Epithelial cell of proximal tubule (primary cell): ENCODE measurements at regions not wholly inside any gene's neighbourhood (a gene's known extent, or its start where the extent isn't known, plus 50 kb on each side); places are given as distances from the start of the nearest gene placed in this dataset.

ENCODE experiments used
- DNase-seq: peaks from one replicate; pipeline ENCODE4 v3.0.0-alpha.2; 2011; ENCODE audit warnings: low read depth
- H3K4me3 ChIP-seq: 2 replicates; pipeline ENCODE4 v1.5.1; 2011; ENCODE audit warnings: low read depth, mild to moderate bottlenecking, low read length
- TF ChIP-seq, protein P1 (sequence below): conservative IDR thresholded peaks from 2 replicates; pipeline ENCODE4 v1.5.1; 2012; ENCODE audit warnings: low read depth, mild to moderate bottlenecking, low read length

DNA sequence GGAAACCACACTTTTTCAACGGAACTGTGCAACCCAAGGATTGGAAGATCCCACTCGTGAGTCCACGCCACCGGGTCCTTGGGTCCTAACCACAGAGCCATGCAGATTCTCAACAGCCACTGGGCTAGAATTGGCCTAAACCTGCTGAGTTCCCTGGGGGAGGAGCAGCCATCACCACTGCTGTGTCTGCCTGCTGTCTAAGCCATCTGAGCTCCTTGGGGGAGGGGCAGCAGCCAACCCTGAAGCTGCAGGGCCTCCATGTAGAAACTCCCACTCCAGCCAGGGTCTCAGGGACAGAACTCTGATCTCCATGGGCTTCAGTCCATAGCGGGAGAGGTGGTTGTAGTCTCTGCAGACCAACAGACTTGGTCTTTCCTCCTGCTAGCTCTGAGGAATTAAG is 154.6 kb upstream of the VGLL2 start:
- TF ChIP-seq, protein P1, sequence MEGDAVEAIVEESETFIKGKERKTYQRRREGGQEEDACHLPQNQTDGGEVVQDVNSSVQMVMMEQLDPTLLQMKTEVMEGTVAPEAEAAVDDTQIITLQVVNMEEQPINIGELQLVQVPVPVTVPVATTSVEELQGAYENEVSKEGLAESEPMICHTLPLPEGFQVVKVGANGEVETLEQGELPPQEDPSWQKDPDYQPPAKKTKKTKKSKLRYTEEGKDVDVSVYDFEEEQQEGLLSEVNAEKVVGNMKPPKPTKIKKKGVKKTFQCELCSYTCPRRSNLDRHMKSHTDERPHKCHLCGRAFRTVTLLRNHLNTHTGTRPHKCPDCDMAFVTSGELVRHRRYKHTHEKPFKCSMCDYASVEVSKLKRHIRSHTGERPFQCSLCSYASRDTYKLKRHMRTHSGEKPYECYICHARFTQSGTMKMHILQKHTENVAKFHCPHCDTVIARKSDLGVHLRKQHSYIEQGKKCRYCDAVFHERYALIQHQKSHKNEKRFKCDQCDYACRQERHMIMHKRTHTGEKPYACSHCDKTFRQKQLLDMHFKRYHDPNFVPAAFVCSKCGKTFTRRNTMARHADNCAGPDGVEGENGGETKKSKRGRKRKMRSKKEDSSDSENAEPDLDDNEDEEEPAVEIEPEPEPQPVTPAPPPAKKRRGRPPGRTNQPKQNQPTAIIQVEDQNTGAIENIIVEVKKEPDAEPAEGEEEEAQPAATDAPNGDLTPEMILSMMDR, result no peak
- no peak for DNase-seq
- no peak overlapping the region for H3K4me3 ChIP-seq

GRCh38 chr6:117117652-117118051 is 147.7 kb upstream of the VGLL2 start:
- DNase-seq, result no peak
- no peak overlapping the region for H3K4me3 ChIP-seq
- TF ChIP-seq, protein P1, result no peak

DNA sequence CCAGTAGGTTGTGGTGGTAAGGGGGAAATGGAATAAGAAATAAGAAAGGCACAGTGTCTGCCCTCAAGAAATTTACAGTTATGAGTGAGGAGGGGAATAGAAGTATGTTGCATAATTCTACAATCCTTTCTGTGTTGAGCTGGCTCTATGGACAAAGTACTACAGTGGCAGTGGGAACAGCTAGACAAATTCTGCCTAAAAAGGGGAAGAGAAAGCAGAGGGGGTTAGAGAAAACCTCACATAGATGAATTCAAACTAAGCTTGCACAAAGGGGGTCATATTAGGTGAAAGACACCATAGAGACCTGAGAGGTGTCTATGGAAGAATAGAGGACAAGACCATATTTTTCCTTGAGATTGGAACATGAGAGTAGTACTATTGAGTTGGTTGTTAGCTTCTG is 146.9 kb upstream of the VGLL2 start:
- DNase-seq, result no peak
- no peak overlapping the region for H3K4me3 ChIP-seq
- TF ChIP-seq, protein P1, result no peak

- DNase-seq, result no peak
- H3K4me3 ChIP-seq, result no peak overlapping the region
- TF ChIP-seq, protein P1, result no peak
These were observed 139.1 kb upstream of the VGLL2 start for GRCh38 chr6:117126213-117126612.

DNA sequence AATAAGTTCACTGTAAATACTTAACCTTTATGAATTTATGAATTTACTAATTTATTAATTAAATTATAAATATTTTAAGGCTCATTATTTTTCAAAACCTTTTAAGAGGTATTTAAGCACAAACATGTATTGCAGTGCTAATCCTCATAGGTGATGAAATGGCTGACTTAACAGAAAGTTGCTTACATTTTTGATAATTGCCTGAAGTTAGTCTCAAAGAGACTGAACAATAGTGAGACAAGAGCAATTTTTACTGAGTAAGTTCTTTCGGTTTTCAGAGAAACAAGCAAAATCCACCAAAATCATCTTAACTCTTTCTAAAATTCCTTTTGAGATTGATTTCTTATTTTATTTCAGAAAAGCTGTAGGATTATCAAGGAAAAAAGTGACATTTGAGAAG is 137.3 kb upstream of the VGLL2 start:
- TF ChIP-seq, protein P1, result no peak
- no peak overlapping the region for H3K4me3 ChIP-seq
- no peak for DNase-seq

DNA sequence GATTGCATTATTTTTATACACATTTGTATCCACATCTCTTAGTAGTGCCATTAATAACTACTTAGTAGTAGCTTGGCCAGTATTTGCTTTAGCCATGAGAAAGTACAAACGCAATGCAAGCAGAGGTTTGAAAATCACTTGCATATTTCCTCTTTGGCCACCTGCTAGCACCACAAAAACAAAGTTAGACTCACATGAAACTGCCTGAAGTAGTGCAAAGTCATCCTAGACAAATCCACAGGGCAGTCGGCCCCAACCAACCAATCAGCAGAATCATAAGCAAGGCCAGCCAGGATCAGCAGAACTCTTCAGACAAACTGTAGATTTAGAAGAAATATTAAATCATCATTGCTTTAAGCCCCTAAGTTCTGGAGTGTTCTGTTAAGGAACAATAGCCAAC is 135.2 kb upstream of the VGLL2 start:
- TF ChIP-seq, protein P1, result no peak
- no peak for DNase-seq

GRCh38 chr6:117136702-117137101 is 128.7 kb upstream of the VGLL2 start:
- H3K4me3 ChIP-seq, result no peak overlapping the region
- no peak for DNase-seq
- TF ChIP-seq, protein P1, result no peak

More for the DNA sequence above, 135.2 kb upstream of the VGLL2 start:
- no peak overlapping the region for H3K4me3 ChIP-seq
